Vagina (tissue), 2 donors: ENCODE measurements at regions not wholly inside any gene's neighbourhood (a gene's known extent, or its start where the extent isn't known, plus 50 kb on each side); places are given as distances from the start of the nearest gene placed in this dataset.
"Not testable (repeated sequence)": the region's sequence is repeated elsewhere in the genome, so short reads cannot be mapped to it uniquely, and the experiment has no call there.

Experiments
- DNase-seq, 2 donors: peaks; one replicate each; pipeline ENCODE4 v3.0.0-alpha.2; 2017; ENCODE audit errors: extremely low spot score in 2 of 2
- H3K27ac ChIP-seq: fragments of 200-600 bp; sonication (generic); one replicate; pipeline ENCODE4 v1.5.1; 2019
- H3K27me3 ChIP-seq: fragments of 200-600 bp; sonication (generic); one replicate; pipeline ENCODE4 v1.5.1; 2019
- H3K36me3 ChIP-seq, 2 donors: fragments of 200-600 bp; sonication (generic); one replicate each; pipeline ENCODE4 v1.5.1; 2017 to 2019
- H3K4me1 ChIP-seq: fragments of 200-600 bp; sonication (generic); one replicate; pipeline ENCODE4 v1.5.1; 2019
- H3K4me3 ChIP-seq, 2 donors: fragments of 200-600 bp; sonication (generic); 1 replicate in 1 of 2; 2 replicates in 1 of 2; pipeline ENCODE4 v1.5.1; 2016 to 2019
- H3K9me3 ChIP-seq: fragments of 200-600 bp; sonication (generic); one replicate; pipeline ENCODE4 v1.5.1; 2019
- CTCF ChIP-seq, 3 experiments: fragments of 450-650 bp in 2 of 3; fragments of 200-600 bp in 1 of 3; sonication (generic) in 1 of 3; IDR thresholded peaks; one replicate each; pipeline ENCODE4 v1.5.1; 2017 to 2019; ENCODE audit warnings: antibody characterized with exemption in 3 of 3, mild to moderate bottlenecking in 2 of 3, moderate library complexity in 2 of 3
- POLR2A ChIP-seq, 2 donors: fragments of 450-650 bp; IDR thresholded peaks; one replicate each; pipeline ENCODE4 v1.6.1; 2017; ENCODE audit warnings: antibody characterized with exemption in 2 of 2, mild to moderate bottlenecking in 2 of 2, moderate library complexity in 2 of 2
- POLR2AphosphoS5 ChIP-seq, 2 donors: sonication (generic); formaldehyde crosslinking; IDR thresholded peaks; one replicate each; pipeline ENCODE4 v1.9.0; 2017; ENCODE audit warnings: antibody characterized with exemption in 2 of 2, mild to moderate bottlenecking in 2 of 2, low read depth in 1 of 2; ENCODE audit not compliant: insufficient read depth in 1 of 2
- intact Hi-C: fragments of 100-400 bp; cut with DNase I; formaldehyde crosslinking; loops from one replicate; pipeline ENCODE4 v1.15.1; 2023

- H3K4me1 ChIP-seq: no peaks in the 10 kb centered on the region
- no peaks in the 10 kb centered on the region for H3K27me3 ChIP-seq
- TF ChIP-seq CTCF (IDR thresholded peaks at IDR 0.05) (no peak), POLR2AphosphoS5 (IDR thresholded peaks at IDR 0.05; ENCODE audit: insufficient read depth in 1 of 2, low read depth in 1 of 2) (no peak), POLR2A (IDR thresholded peaks at IDR 0.05) (no peak)
- no peak overlapping the region for H3K4me3 ChIP-seq
- no peaks in the 10 kb centered on the region for H3K9me3 ChIP-seq
- intact Hi-C loops: no loop called here
- H3K27ac ChIP-seq: no peak overlapping the region
- H3K36me3 ChIP-seq: no peaks in the 10 kb centered on the region
- no peak for DNase-seq
Measured at GRCh38 chr5:43837996-43838395, 235.0 kb downstream of the NNT start.

GRCh38 chr5:43837091-43837490 lies 234.1 kb downstream of the NNT start:
- Histone ChIP-seq H3K36me3 (no peaks in the 10 kb centered on the region), H3K4me1 (no peaks in the 10 kb centered on the region), H3K4me3 (no peak overlapping the region), H3K27me3 (no peaks in the 10 kb centered on the region), H3K27ac (no peak overlapping the region), H3K9me3 (no peaks in the 10 kb centered on the region)
- no peak for DNase-seq
- TF ChIP-seq POLR2AphosphoS5 (IDR thresholded peaks at IDR 0.05; ENCODE audit: insufficient read depth in 1 of 2, low read depth in 1 of 2) (no peak), CTCF (IDR thresholded peaks at IDR 0.05) (no peak), POLR2A (IDR thresholded peaks at IDR 0.05) (no peak)
- intact Hi-C loops: no loop called here

GRCh38 chr5:43833961-43834360 lies 231.0 kb downstream of the NNT start:
- no peak for TF ChIP-seq POLR2A (IDR thresholded peaks at IDR 0.05)
- no peak for TF ChIP-seq POLR2AphosphoS5 (IDR thresholded peaks at IDR 0.05; ENCODE audit: insufficient read depth in 1 of 2, low read depth in 1 of 2)
- no peak for TF ChIP-seq CTCF (IDR thresholded peaks at IDR 0.05)
- no peak overlapping the region for H3K4me3 ChIP-seq
- no peaks in the 10 kb centered on the region for H3K4me1 ChIP-seq
- no peaks in the 10 kb centered on the region for H3K9me3 ChIP-seq
- no peaks in the 10 kb centered on the region for H3K27me3 ChIP-seq
- no peaks in the 10 kb centered on the region for H3K36me3 ChIP-seq
- intact Hi-C loops: no loop called here
- no peak for DNase-seq
- no peak overlapping the region for H3K27ac ChIP-seq

GRCh38 chr5:43824325-43824964 lies 221.5 kb downstream of the NNT start:
- H3K9me3 ChIP-seq, H3K4me3 ChIP-seq, H3K4me1 ChIP-seq, DNase-seq, H3K36me3 ChIP-seq, intact Hi-C loops, H3K27me3 ChIP-seq, H3K27ac ChIP-seq: not testable (repeated sequence)

- H3K4me3 ChIP-seq, H3K27ac ChIP-seq, H3K27me3 ChIP-seq, H3K36me3 ChIP-seq, H3K4me1 ChIP-seq, DNase-seq, intact Hi-C loops: not testable (repeated sequence)
- H3K9me3 ChIP-seq: peaks cover 15% of the 10 kb centered on the region
Measured at GRCh38 chr5:43818394-43818793, 215.4 kb downstream of the NNT start.

- no peak for TF ChIP-seq POLR2AphosphoS5 (IDR thresholded peaks at IDR 0.05; ENCODE audit: insufficient read depth in 1 of 2, low read depth in 1 of 2)
- no peak for TF ChIP-seq POLR2A (IDR thresholded peaks at IDR 0.05)
- no peak for TF ChIP-seq CTCF (IDR thresholded peaks at IDR 0.05)
- intact Hi-C loops: no loop called here
- Histone ChIP-seq H3K27ac (no peak overlapping the region), H3K4me1 (no peaks in the 10 kb centered on the region), H3K27me3 (no peaks in the 10 kb centered on the region), H3K4me3 (no peak overlapping the region), H3K9me3 (peaks cover 16% of the 10 kb centered on the region), H3K36me3 (no peaks in the 10 kb centered on the region)
- DNase-seq: no peak
Measured at GRCh38 chr5:43815497-43815896, 212.5 kb downstream of the NNT start.
